ENCODE measurements at regions not wholly inside any gene's neighbourhood (a gene's known extent, or its start where the extent isn't known, plus 50 kb on each side); places are given as distances from the start of the nearest gene placed in this dataset.

DNA sequence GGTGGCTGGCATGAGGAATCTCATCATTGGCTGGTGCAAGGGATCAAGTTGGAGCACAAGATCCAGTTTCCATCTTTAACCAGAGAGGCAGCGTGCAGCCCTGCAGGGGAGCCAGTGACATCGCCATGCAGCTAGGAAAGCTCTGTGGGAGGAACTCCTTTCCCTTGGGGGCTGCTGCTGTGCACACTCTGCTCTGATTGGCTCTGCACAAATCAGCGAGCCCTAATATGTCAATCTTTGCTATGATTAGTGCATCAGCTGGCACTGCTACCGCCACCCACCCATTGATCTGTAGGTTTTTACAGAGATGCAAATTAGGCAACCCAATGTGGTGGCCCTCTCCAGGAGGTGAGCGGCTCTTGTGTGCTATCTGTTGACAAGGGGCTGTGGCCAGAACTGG lies 262.6 kb downstream of the PCNX1 start:
- Histone ChIP-seq H3K36me3 (ENCODE audit: control insufficient read depth, insufficient read depth, low read length) (no peaks in the 10 kb centered on the region), H3K27me3 (ENCODE audit: control insufficient read depth, insufficient read depth, low read length) (no peaks in the 10 kb centered on the region), H3K4me3 (ENCODE audit: low read depth, low read length) (no peak overlapping the region)
- TF ChIP-seq, protein P1, sequence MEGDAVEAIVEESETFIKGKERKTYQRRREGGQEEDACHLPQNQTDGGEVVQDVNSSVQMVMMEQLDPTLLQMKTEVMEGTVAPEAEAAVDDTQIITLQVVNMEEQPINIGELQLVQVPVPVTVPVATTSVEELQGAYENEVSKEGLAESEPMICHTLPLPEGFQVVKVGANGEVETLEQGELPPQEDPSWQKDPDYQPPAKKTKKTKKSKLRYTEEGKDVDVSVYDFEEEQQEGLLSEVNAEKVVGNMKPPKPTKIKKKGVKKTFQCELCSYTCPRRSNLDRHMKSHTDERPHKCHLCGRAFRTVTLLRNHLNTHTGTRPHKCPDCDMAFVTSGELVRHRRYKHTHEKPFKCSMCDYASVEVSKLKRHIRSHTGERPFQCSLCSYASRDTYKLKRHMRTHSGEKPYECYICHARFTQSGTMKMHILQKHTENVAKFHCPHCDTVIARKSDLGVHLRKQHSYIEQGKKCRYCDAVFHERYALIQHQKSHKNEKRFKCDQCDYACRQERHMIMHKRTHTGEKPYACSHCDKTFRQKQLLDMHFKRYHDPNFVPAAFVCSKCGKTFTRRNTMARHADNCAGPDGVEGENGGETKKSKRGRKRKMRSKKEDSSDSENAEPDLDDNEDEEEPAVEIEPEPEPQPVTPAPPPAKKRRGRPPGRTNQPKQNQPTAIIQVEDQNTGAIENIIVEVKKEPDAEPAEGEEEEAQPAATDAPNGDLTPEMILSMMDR (IDR thresholded peaks at IDR 0.05; ENCODE audit: insufficient read depth, low read depth, low read length): no peak
- CTCF ChIA-PET: interaction anchor here (1.6 kb wide), 1 partner anchor 10 kb away, joined by 3 read pairs; no protein-coding TSS in a partner anchor
- no peak for DNase-seq (ENCODE audit: low read depth)
- POLR2A ChIA-PET: no interaction called here

DNA sequence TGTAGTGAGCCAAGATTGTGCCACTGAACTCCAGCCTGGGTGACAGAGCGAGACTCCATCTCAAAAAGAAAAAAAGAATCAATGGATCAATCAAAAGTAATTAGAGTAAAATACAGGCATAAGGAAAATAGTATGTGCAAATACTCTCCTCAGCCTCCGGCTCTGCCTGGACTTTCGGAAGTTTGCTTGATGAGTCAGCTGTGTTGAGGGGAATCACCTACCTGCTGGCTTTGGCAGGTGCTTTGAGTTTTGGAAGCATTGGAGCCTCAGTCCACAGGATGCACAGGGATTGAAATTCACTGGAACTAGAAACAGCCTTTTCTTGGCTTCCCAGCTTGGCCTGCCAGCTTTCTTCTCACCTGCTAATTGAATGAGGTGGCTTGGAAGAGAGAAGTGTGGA lies 268.2 kb downstream of the PCNX1 start:
- ChIA-PET POLR2A (no interaction called here), CTCF (no interaction called here)
- no peak overlapping the region for H3K4me3 ChIP-seq (ENCODE audit: low read depth, low read length)
- H3K27me3 ChIP-seq (ENCODE audit: control insufficient read depth, insufficient read depth, low read length): no peaks in the 10 kb centered on the region
- DNase-seq (ENCODE audit: low read depth): no peak
- no peaks in the 10 kb centered on the region for H3K36me3 ChIP-seq (ENCODE audit: control insufficient read depth, insufficient read depth, low read length)
- TF ChIP-seq, protein P1 (IDR thresholded peaks at IDR 0.05; ENCODE audit: insufficient read depth, low read depth, low read length): no peak

DNA sequence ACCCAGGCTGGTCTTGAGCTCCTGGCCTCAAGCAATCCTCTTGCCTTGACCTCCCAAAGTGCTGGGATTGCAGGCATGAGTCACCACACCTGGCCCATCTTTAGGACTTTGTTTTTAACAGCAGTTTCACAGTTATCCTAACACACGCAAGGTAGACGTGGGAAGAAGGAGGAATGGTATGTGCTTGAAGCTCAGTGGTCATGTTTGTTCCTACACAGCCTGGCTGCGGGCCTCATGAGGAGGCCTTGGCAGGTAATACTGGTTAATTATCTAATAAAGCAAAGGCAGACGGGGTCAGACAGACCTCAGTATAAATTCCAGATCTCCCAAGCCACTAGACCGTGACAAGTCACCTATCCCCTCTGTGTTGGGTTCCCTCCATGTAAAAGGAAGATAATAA lies 271.8 kb downstream of the PCNX1 start:
- no peak for DNase-seq (ENCODE audit: low read depth)
- Histone ChIP-seq H3K36me3 (ENCODE audit: control insufficient read depth, insufficient read depth, low read length) (no peaks in the 10 kb centered on the region), H3K4me3 (ENCODE audit: low read depth, low read length) (no peak overlapping the region), H3K27me3 (ENCODE audit: control insufficient read depth, insufficient read depth, low read length) (no peaks in the 10 kb centered on the region)
- TF ChIP-seq, protein P1 (IDR thresholded peaks at IDR 0.05; ENCODE audit: insufficient read depth, low read depth, low read length): no peak
- POLR2A ChIA-PET: no interaction called here
- CTCF ChIA-PET: no interaction called here

DNA sequence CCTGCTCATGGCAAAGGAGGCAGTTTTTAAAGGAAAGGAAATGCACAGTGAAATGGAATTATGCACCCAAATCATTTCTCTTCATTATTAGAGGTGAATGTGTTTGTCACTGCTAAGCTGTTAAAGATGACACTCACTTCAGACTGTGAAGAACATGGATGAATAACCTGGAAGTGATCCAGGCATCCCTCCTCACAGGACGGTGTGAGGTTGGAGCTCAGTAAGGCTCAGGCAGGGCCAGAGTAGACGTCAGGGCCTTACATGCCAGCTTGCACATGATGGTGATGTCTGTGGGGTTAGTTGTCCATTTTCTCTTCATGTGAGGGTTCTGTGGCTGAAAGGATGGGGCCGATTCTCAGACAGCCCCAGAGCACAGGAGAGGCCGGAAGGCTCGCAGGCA lies 273.1 kb downstream of the PCNX1 start:
- Histone ChIP-seq H3K4me3 (ENCODE audit: low read depth, low read length) (no peak overlapping the region), H3K27me3 (ENCODE audit: control insufficient read depth, insufficient read depth, low read length) (no peaks in the 10 kb centered on the region), H3K36me3 (ENCODE audit: control insufficient read depth, insufficient read depth, low read length) (no peaks in the 10 kb centered on the region)
- DNase-seq (ENCODE audit: low read depth): no peak
- TF ChIP-seq, protein P1 (IDR thresholded peaks at IDR 0.05; ENCODE audit: insufficient read depth, low read depth, low read length): no peak
- ChIA-PET POLR2A (no interaction called here), CTCF (interaction anchor here (1.6 kb wide), 1 partner anchor 16 kb away, joined by 4 read pairs; no protein-coding TSS in a partner anchor)

DNA sequence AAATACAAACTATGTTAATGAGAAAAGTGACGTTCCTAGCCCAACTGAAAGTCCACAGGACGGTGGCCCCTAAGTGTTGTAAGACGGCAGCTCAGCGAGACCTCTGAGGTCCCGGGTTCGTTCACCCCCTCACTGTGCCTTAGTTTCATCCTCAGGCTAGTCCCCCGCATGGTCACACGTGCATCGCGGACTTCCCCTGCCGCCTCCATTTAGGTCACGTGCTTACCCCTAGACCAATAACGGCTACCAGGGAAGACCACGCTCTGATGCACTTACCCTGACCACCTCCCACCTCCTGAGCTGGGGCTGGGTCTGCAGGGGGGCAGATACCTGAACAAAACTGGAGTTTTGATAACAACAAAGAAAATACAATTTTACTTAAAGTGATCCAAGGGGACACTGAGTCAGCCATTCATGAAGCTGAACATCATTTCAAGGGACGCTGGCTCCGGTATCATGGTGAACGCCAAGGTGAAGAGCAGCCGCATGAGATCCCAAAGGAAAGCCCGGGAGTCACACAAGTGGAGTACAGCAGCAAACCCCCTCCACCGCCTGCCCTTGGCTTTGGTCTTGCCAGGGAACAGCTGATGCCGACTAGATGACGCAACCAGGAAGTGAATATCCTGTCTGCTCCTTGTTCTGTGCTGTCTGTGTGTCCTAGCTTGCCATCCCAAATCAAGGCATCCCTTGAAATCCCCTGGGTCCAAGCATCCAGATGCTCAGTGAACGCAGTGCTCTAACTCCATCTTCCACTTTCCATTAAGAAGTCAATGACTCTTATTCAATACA lies 274.1 kb downstream of the PCNX1 start:
- H3K36me3 ChIP-seq (ENCODE audit: control insufficient read depth, insufficient read depth, low read length): no peaks in the 10 kb centered on the region
- TF ChIP-seq, protein P1 (IDR thresholded peaks at IDR 0.05; ENCODE audit: insufficient read depth, low read depth, low read length): no peak
- DNase-seq (ENCODE audit: low read depth): no peak
- CTCF ChIA-PET: interaction anchor here (0.6 to 1.6 kb wide), 2 partner anchors 17 to 298 kb away, joined by 4 read pairs; no protein-coding TSS in a partner anchor
- no peak overlapping the region for H3K4me3 ChIP-seq (ENCODE audit: low read depth, low read length)
- POLR2A ChIA-PET: no interaction called here
- no peaks in the 10 kb centered on the region for H3K27me3 ChIP-seq (ENCODE audit: control insufficient read depth, insufficient read depth, low read length)

All from BJ (cell line).